Small intestine (tissue), 7 donors: ENCODE measurements at regions not wholly inside any gene's neighbourhood (a gene's known extent, or its start where the extent isn't known, plus 50 kb on each side); places are given as distances from the start of the nearest gene placed in this dataset.

ENCODE experiments used
- DNase-seq, 2 donors: peaks; one replicate each; pipeline versions ENCODE4 v3.0.0 to v3.0.0-alpha.2; 2013
- FAIRE-seq: peaks from 2 replicates; lab custom pipeline; 2012; peaks lifted over from hg19 to GRCh38; lab: Jason Lieb, UNC
- H3K27ac ChIP-seq, 3 donors: one replicate each; pipeline ENCODE4 v1.5.1; 2013; ENCODE audit warnings: low read length in 2 of 3, mild to moderate bottlenecking in 2 of 3, control low read depth in 1 of 3, inconsistent platforms in 1 of 3, low read depth in 1 of 3, moderate library complexity in 1 of 3
- H3K27me3 ChIP-seq, 3 donors: one replicate each; pipeline ENCODE4 v1.6.1; 2013; ENCODE audit warnings: low read length in 3 of 3, inconsistent platforms in 1 of 3; ENCODE audit not compliant: control insufficient read depth in 3 of 3, insufficient read depth in 3 of 3
- H3K36me3 ChIP-seq, 3 donors: one replicate each; pipeline ENCODE4 v1.6.1; 2013; ENCODE audit warnings: low read length in 3 of 3, inconsistent platforms in 1 of 3, low read depth in 1 of 3, mild to moderate bottlenecking in 1 of 3, moderate library complexity in 1 of 3; ENCODE audit not compliant: control insufficient read depth in 3 of 3, insufficient read depth in 2 of 3
- H3K4me1 ChIP-seq, 3 donors: one replicate each; pipeline ENCODE4 v1.6.1; 2013; ENCODE audit warnings: low read length in 2 of 3, inconsistent platforms in 1 of 3, low read depth in 1 of 3, mild to moderate bottlenecking in 1 of 3, moderate library complexity in 1 of 3; ENCODE audit not compliant: control insufficient read depth in 3 of 3, insufficient read depth in 2 of 3
- H3K4me3 ChIP-seq, 3 donors: one replicate each; pipeline ENCODE4 v1.5.1; 2013; ENCODE audit warnings: low read length in 3 of 3, control low read depth in 1 of 3, inconsistent platforms in 1 of 3, low read depth in 1 of 3, mild to moderate bottlenecking in 1 of 3, moderate library complexity in 1 of 3
- H3K9me3 ChIP-seq, 2 donors: one replicate each; pipeline ENCODE4 v1.6.1; 2013; ENCODE audit warnings: low read depth in 1 of 2, low read length in 1 of 2; ENCODE audit not compliant: control insufficient read depth in 2 of 2, insufficient read depth in 1 of 2
- WGBS, 3 donors: extraction: QIAGEN DNeasy Blood & Tissue Kit; methylation state at CpG; one replicate each; pipeline ENCODE4 v1.1.7; 2013; 5-methylcytosine and 5-hydroxymethylcytosine counted together
- donor health status: healthy with polysubstance abuse.
- donor health status: control.
- donor health status: control.
- donor health status: Bipolar disorder and iron deficiency.
- donor health status: healthy.

GRCh38 chr20:61047515-61047914 lies 204.5 kb upstream of the CDH4 start:
- no peak for DNase-seq
- H3K36me3 ChIP-seq = no peaks in the 10 kb centered on the region
- no peaks in the 10 kb centered on the region for H3K9me3 ChIP-seq
- 87 to 92% (median 91%) methylated on average over 4 of the region's 4 CpGs for WGBS, 3 donors
- H3K4me1 ChIP-seq = no peaks in the 10 kb centered on the region
- H3K4me3 ChIP-seq = no peak overlapping the region
- FAIRE-seq = no peak
- H3K27me3 ChIP-seq = no peaks in the 10 kb centered on the region
- no peak overlapping the region for H3K27ac ChIP-seq

GRCh38 chr20:61048302-61048701 lies 203.8 kb upstream of the CDH4 start:
- Histone ChIP-seq H3K27ac (no peak overlapping the region), H3K9me3 (no peaks in the 10 kb centered on the region), H3K27me3 (no peaks in the 10 kb centered on the region), H3K4me3 (no peak overlapping the region), H3K36me3 (no peaks in the 10 kb centered on the region), H3K4me1 (no peaks in the 10 kb centered on the region)
- FAIRE-seq (no peak), DNase-seq (no peak)
- 70 to 88% (median 82%) methylated on average over 2 of the region's 2 CpGs for WGBS, 3 donors

GRCh38 chr20:61049684-61050083 lies 202.4 kb upstream of the CDH4 start:
- H3K9me3 ChIP-seq = no peaks in the 10 kb centered on the region
- H3K27me3 ChIP-seq = no peaks in the 10 kb centered on the region
- no peak overlapping the region for H3K4me3 ChIP-seq
- no peak overlapping the region for H3K27ac ChIP-seq
- FAIRE-seq (no peak), DNase-seq (no peak)
- WGBS, 3 donors = 72 to 78% (median 74%) methylated on average over 9 of the region's 9 CpGs
- H3K4me1 ChIP-seq = no peaks in the 10 kb centered on the region
- H3K36me3 ChIP-seq = no peaks in the 10 kb centered on the region

- Histone ChIP-seq H3K4me1 (no peaks in the 10 kb centered on the region), H3K9me3 (no peaks in the 10 kb centered on the region), H3K4me3 (no peak overlapping the region), H3K27me3 (no peaks in the 10 kb centered on the region), H3K27ac (no peak overlapping the region), H3K36me3 (no peaks in the 10 kb centered on the region)
- 68 to 77% (median 72%) methylated on average over 8 of the region's 8 CpGs for WGBS, 3 donors
- DNase-seq (no peak), FAIRE-seq (no peak)
These were observed 201.6 kb upstream of the CDH4 start for GRCh38 chr20:61050336-61050890.

GRCh38 chr20:61052195-61052750 lies 199.8 kb upstream of the CDH4 start:
- H3K4me1 ChIP-seq = no peaks in the 10 kb centered on the region
- 63 to 81% (median 73%) methylated on average over 16 of the region's 16 CpGs for WGBS, 3 donors
- no peak for FAIRE-seq
- H3K9me3 ChIP-seq = no peaks in the 10 kb centered on the region
- no peak for DNase-seq
- no peak overlapping the region for H3K27ac ChIP-seq
- no peaks in the 10 kb centered on the region for H3K36me3 ChIP-seq
- H3K4me3 ChIP-seq = no peak overlapping the region
- H3K27me3 ChIP-seq = no peaks in the 10 kb centered on the region

GRCh38 chr20:61052776-61053442 lies 199.2 kb upstream of the CDH4 start:
- FAIRE-seq = no peak
- H3K4me1 ChIP-seq = no peaks in the 10 kb centered on the region
- WGBS, 3 donors = 68 to 72% (median 69%) methylated on average over 13 of the region's 13 CpGs
- H3K4me3 ChIP-seq = no peak overlapping the region
- no peaks in the 10 kb centered on the region for H3K36me3 ChIP-seq
- no peaks in the 10 kb centered on the region for H3K27me3 ChIP-seq
- no peak for DNase-seq
- H3K27ac ChIP-seq = no peak overlapping the region
- no peaks in the 10 kb centered on the region for H3K9me3 ChIP-seq

GRCh38 chr20:61053487-61053886 lies 198.6 kb upstream of the CDH4 start:
- FAIRE-seq (no peak), DNase-seq (no peak)
- H3K9me3 ChIP-seq = no peaks in the 10 kb centered on the region

GRCh38 chr20:61053889-61054288 lies 198.2 kb upstream of the CDH4 start:
- H3K36me3 ChIP-seq = no peaks in the 10 kb centered on the region
- WGBS, 3 donors = 63 to 72% (median 71%) methylated on average over 7 of the region's 7 CpGs
- no peak overlapping the region for H3K4me3 ChIP-seq
- no peaks in the 10 kb centered on the region for H3K4me1 ChIP-seq
- no peaks in the 10 kb centered on the region for H3K9me3 ChIP-seq
- DNase-seq (no peak), FAIRE-seq (no peak)
- H3K27ac ChIP-seq = no peak overlapping the region
- no peaks in the 10 kb centered on the region for H3K27me3 ChIP-seq

More at GRCh38 chr20:61053487-61053886, 198.6 kb upstream of the CDH4 start:
- Histone ChIP-seq H3K4me3 (no peak overlapping the region), H3K36me3 (no peaks in the 10 kb centered on the region), H3K27me3 (no peaks in the 10 kb centered on the region), H3K27ac (no peak overlapping the region), H3K4me1 (no peaks in the 10 kb centered on the region)
- 58 to 70% (median 69%) methylated on average over 4 of the region's 4 CpGs for WGBS, 3 donors
